ENCODE measurements at regions not wholly inside any gene's neighbourhood (a gene's known extent, or its start where the extent isn't known, plus 50 kb on each side); places are given as distances from the start of the nearest gene placed in this dataset.

GRCh38 chr2:219692521-219692920, 65.1 kb downstream of the SLC4A3 start:
- DNase-seq = no peak

GRCh38 chr2:219695145-219695709, 67.8 kb downstream of the SLC4A3 start:
- DNase-seq = no peak

- no peak for DNase-seq
These were observed 70.6 kb downstream of the SLC4A3 start for GRCh38 chr2:219697811-219698747.

- DNase-seq = no peak
These were observed 71.5 kb downstream of the SLC4A3 start for GRCh38 chr2:219698748-219699439.

DNA sequence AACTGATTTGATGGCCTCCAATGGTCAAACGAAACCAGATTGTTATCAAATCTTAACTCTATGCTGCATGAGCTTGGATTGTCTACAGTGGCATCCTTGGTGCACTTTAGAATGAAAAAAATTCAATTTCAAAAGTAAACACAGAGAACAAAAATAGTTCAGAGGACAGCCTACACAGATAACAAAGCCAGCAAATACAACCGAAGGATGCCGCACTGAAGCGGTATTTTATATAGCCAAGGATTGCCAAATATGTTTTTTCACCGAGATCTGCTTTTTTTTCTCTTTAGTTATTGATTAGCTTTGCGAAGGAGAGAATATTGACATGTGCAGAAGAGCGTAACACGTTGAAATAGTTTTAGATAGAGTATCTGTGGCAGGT, 72.0 kb downstream of the SLC4A3 start:
- DNase-seq = no peak

GRCh38 chr2:219701847-219702634, 74.6 kb downstream of the SLC4A3 start:
- no peak for DNase-seq

GRCh38 chr2:219702796-219703545, 75.5 kb downstream of the SLC4A3 start:
- DNase-seq = no peak

DNA sequence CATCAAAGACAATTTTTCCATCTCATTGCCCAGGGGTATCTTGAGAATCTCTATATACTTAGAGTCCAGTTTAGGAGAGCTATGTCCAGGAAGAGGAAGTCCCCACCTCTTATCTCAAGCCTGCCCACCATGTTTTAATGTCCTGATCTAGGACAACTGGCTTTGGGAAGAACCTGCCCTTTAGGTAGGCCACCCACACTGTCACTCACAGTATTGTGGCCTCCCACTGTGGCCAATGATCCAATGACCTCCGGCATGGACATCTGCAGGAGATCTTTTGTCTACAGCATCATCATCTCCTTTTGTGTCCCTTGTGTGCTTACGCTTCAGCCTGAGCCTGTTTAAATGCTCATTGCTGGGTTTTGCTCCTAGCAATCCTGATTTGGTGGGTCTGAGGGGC, 77.4 kb downstream of the SLC4A3 start:
- no peak for DNase-seq

- DNase-seq = no peak
These were observed 79.4 kb downstream of the SLC4A3 start for GRCh38 chr2:219706823-219707281.

DNA sequence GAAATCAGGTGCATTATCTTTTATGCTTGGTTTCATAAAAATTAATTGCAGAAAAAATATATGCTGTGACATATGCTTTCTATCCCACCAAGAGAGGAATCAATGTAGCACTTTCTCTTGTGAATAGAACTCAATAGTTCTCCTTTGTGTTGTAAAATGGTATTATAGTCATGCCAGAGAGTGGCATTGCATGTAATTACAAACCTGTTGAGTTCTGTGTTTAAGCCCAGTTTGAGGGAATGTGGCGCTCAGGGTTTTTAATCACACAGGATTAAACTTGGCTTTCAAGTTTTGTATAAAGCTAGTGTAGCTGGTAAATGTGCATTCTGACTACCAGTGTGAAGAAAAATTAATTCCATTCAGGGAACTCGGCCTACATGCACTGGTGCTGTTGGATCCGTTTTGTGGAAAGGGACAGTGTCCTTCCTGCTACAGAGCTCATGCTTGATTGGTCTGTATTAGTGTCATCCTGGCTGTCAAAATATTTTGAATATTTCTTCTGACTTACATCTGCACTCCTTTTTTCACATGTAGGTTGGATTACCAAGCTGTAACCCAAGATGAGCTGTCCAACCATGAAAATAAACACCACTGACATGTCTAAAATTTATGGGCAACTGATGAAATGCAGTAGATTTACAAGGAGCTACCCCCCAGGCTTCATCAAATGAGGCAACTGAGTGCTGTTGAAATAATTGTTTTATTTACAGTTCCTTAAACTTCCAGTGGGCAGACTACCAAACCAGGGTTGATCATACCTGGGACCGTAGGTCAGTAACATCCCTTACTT, 80.3 kb downstream of the SLC4A3 start:
- DNase-seq = no peak

DNA sequence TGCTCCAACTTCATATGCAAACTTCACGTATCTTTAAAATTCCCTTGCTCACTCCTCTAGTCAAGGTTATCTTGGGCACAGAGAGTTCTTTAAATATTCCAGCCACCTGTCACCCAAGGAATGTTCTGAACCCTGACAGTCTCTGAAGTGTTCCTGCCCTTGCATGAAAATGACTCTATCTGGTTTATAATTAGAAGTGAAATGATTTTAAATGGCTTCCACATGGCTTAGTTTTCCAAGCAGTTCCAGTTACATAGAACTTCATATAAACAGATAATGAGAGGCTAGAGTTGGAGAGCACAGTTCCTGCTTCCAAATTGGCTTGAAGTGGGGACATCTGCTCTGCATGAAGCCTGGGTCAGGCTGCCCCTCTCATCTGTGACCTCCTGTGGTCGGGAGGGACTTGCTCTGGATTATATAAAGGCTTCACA, 81.9 kb downstream of the SLC4A3 start:
- DNase-seq = no peak

DNA sequence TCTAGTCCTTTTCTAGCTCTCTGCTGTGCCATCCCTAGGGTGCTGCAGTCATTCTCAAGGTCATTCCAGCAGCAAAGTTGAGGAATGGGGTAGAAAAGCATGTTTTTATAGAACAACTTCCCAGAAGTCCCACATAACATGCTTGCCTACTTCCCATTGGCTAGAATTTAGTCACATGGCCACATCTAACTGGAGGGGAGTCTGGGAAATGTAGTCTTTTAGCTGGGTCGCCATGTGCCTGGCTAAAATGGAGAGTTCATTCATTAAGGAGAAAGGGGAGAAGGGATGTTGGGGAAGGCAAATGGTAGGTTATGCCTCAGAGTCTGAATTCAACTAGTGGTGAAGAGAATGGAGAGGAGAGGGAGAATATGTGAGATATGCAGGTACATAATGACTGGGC, 85.7 kb downstream of the SLC4A3 start:
- DNase-seq = no peak

GRCh38 chr2:219714681-219715400, 87.4 kb downstream of the SLC4A3 start:
- DNase-seq = no peak

DNA sequence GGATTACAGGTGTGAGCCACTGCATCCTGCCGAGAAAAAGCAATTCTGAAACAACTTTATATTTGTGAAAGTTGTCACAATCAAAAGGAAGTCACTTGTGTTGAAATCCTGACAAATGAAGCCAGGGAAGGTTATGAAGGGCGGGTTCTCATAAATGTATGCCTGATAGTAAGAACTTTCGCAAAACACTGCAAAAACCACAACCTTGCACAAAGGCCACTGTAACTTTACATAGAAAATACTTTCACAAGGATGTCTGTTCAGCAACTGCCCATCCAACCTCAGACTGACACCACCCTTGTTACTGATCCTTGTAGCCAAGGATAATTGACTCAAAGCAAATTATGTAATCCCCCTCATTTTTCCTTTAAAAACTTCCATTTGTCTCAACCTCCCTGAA, 90.6 kb downstream of the SLC4A3 start:
- DNase-seq = no peak

GRCh38 chr2:219719521-219719920, 92.1 kb downstream of the SLC4A3 start:
- DNase-seq = no peak

- DNase-seq = no peak
These were observed 93.5 kb downstream of the SLC4A3 start for GRCh38 chr2:219720956-219721355.

GRCh38 chr2:219722276-219722879, 94.9 kb downstream of the SLC4A3 start:
- DNase-seq = no peak

DNA sequence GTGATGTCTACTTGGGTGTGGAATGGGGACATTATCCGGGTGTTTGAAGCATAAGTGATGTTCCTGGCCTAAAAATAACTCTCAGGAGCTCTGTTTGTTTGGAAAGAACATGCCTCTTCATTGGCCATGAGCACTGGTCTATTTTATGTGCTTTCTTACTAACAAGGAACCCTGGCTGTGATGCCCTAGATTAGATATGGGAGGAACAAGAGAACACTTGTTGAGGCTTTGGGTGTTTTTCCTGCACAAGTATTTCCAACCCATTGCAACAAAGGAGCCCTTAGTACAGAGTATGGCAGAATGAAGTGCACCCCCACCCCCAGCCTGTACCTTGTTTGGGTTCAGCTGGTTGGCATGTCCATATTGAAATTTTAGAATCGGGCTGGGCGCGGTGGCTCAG, 95.9 kb downstream of the SLC4A3 start:
- no peak for DNase-seq

GRCh38 chr2:219724628-219725027, 97.2 kb downstream of the SLC4A3 start:
- DNase-seq = no peak

GRCh38 chr2:219726916-219727315, 99.5 kb downstream of the SLC4A3 start:
- no peak for DNase-seq
